Activated T-cell treated with anti-CD3 and anti-CD28 coated beads, Interleukin-2, amount 50 U/mL, for 4 hours (primary cell): ENCODE measurements at regions not wholly inside any gene's neighbourhood (a gene's known extent, or its start where the extent isn't known, plus 50 kb on each side); places are given as distances from the start of the nearest gene placed in this dataset.

Source experiments
- ATAC-seq, 2 donors: fragments of 200-7000 bp; cut with Tn5 transposase; one replicate each; pipeline ENCODE4 v1.10.0; 2021
- DNase-seq: peaks from one replicate; pipeline ENCODE4 v3.0.0-alpha.2; 2020
- H3K27me3 Mint-ChIP-seq: one replicate; pipeline ENCODE4 v1.8.0; 2021; ENCODE audit warnings: low read depth, mixed read lengths
- H3K36me3 Mint-ChIP-seq: one replicate; pipeline ENCODE4 v1.8.0; 2022; ENCODE audit warnings: mixed read lengths; ENCODE audit not compliant: insufficient read depth
- H3K4me1 Mint-ChIP-seq: one replicate; pipeline ENCODE4 v1.8.0; 2021; ENCODE audit warnings: low read depth, mixed read lengths
- H3K4me3 Mint-ChIP-seq: one replicate; pipeline ENCODE4 v1.8.0; 2021; ENCODE audit warnings: mild to moderate bottlenecking, moderate library complexity, mixed read lengths
- H3K9me3 Mint-ChIP-seq: one replicate; pipeline ENCODE4 v1.8.0; 2021; ENCODE audit warnings: mixed read lengths

DNA sequence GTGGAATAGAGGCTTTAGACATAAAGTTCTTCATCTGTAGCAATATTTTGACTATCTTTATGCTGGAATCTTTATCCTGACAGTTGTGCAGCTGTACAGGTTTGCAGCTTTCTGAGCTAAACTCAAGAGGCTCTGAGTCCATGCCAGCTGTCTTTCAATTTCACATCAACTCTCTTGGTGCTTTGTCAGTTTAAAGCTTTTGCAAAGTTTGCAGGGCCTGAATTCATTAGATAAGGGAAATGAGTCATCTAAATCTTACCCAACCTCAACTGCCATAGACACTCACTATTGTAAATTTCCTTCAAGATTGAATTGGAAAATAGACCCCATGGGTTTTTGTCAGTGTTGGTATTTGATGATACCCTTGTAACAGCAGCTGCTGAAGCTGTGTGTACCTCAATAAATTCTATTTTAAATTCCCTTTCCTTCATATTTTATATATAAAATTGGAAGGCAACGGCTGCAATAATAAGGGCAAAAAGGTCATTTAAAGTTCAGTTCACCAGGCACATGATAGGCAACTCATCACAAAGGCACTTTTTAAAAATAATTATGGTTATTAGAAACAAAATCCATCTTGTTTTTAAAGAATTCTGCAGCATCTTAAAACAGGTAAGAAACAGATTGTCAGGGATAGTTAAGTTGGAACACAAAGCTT lies 169.9 kb upstream of the SLC39A10 start:
- no peaks in the 10 kb centered on the region for H3K9me3 Mint-ChIP-seq
- ATAC-seq (peak; percentile 79 to 86), DNase-seq (no peak)
- no peaks in the 10 kb centered on the region for H3K36me3 Mint-ChIP-seq
- no peak overlapping the region for H3K4me3 Mint-ChIP-seq
- H3K27me3 Mint-ChIP-seq, result no peaks in the 10 kb centered on the region
- H3K4me1 Mint-ChIP-seq, result peaks cover 23% of the 10 kb centered on the region

DNA sequence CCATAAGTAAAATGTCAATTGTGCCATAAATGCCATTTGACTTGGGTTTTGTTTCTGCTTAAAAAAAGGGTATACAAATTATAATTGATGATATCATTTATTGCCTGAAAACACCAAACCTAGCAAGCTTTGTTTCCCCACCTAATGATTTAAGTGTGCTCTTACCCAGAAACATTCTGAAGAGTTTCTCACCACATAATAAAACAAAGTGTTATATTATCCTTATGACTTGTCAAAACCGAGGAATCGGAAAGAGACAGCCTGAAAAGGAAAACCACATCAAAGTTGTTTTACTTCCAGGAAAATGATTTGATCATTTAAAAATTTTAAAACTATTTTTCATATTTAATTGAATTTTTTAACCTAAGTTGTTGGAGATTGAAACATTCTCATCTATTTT lies 170.5 kb upstream of the SLC39A10 start:
- ATAC-seq, result peak; percentile 46 to 51
- H3K36me3 Mint-ChIP-seq, result no peaks in the 10 kb centered on the region
- no peak for DNase-seq
- H3K9me3 Mint-ChIP-seq, result no peaks in the 10 kb centered on the region
- H3K27me3 Mint-ChIP-seq, result no peaks in the 10 kb centered on the region
- H3K4me3 Mint-ChIP-seq, result no peak overlapping the region
- peaks cover 23% of the 10 kb centered on the region for H3K4me1 Mint-ChIP-seq

DNA sequence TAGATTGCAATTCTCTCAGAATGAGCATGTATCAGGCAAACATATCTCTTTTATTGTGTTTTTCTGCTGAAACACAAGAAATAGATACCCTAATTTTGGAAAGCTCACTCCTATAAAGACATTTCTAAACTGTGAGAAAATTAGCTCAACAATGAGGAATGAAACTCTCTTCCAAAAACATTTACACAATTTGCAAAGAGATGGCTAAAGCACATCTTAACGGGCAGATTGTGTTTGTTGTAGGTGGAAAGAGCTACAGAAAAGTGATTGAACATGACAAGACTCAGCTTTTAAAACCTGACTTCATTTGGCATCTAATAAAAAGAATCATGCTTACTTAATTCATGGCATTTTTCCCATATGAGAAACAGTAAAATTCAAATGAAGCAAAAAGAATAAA lies 175.0 kb upstream of the SLC39A10 start:
- DNase-seq (no peak), ATAC-seq (no peak)
- Mint-ChIP-seq H3K27me3 (no peaks in the 10 kb centered on the region), H3K4me3 (no peak overlapping the region), H3K4me1 (peaks cover 27% of the 10 kb centered on the region), H3K36me3 (no peaks in the 10 kb centered on the region), H3K9me3 (peaks cover 4% of the 10 kb centered on the region)

DNA sequence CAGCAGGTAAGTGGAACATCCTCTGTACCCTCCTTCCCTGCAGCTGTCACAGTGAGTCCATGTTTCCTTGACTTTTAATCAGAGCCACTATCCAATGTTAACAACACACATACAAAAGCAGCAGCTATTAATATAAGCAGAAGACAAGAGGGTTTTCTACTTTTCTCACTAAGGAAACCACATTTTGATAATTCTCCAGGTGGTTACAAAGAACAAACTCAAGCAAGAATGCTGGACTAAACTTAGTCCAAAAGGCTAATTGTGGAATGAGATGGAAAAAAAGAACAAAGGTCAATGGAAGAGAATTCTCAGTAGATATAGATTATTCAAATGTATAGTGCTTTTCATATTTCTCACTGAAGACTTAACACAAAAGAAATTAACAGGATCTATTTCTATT lies 176.9 kb upstream of the SLC39A10 start:
- Mint-ChIP-seq H3K4me3 (no peak overlapping the region), H3K27me3 (no peaks in the 10 kb centered on the region), H3K36me3 (no peaks in the 10 kb centered on the region), H3K4me1 (peaks cover 15% of the 10 kb centered on the region), H3K9me3 (peaks cover 4% of the 10 kb centered on the region)
- ATAC-seq (no peak), DNase-seq (no peak)

DNA sequence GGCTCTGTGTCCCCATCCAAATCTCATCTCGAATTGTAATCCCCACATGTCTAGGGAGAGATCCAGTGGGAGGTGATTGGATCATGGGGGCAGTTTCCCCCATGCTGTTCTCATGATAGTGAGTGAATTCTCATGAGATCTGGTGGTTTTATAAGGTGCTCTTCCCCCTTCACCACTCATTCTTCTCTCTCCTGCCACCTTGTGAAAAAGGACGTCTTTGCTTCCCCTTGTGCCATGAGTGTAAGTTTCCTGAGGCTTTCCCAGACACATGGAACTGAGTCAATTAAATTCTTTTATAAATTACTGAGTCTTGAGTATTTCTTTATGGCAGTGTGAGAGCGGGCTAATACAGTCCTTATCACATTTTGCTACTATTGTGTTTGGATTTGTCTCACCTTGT lies 177.6 kb upstream of the SLC39A10 start:
- H3K4me3 Mint-ChIP-seq, result no peak overlapping the region
- H3K4me1 Mint-ChIP-seq, result peaks cover 15% of the 10 kb centered on the region
- no peaks in the 10 kb centered on the region for H3K27me3 Mint-ChIP-seq
- no peak for DNase-seq
- no peak for ATAC-seq
- peaks cover 4% of the 10 kb centered on the region for H3K9me3 Mint-ChIP-seq
- no peaks in the 10 kb centered on the region for H3K36me3 Mint-ChIP-seq

DNA sequence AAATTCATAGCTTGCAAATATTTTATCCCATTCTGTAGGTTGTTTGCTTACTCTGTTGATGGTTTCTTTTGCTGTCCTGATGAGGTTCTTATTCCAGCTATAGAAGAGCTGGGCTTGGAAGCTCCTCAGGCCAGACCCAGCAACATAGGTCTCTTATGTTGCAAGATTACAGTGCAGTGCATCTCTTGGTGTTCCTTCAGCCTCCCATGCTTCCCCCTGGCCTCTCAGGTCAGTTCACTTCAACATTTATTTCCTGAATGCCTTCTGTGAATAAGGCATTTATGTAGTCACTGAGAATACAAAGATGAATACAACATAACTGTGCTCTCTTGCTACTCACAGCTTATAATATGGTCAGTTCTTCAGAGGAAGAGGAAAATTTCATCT lies 179.0 kb upstream of the SLC39A10 start:
- ATAC-seq (peak; percentile 19 to 27), DNase-seq (no peak)
- no peaks in the 10 kb centered on the region for H3K27me3 Mint-ChIP-seq
- H3K36me3 Mint-ChIP-seq, result no peaks in the 10 kb centered on the region
- peaks cover 18% of the 10 kb centered on the region for H3K4me1 Mint-ChIP-seq
- H3K9me3 Mint-ChIP-seq, result peaks cover 4% of the 10 kb centered on the region
- H3K4me3 Mint-ChIP-seq, result no peak overlapping the region

DNA sequence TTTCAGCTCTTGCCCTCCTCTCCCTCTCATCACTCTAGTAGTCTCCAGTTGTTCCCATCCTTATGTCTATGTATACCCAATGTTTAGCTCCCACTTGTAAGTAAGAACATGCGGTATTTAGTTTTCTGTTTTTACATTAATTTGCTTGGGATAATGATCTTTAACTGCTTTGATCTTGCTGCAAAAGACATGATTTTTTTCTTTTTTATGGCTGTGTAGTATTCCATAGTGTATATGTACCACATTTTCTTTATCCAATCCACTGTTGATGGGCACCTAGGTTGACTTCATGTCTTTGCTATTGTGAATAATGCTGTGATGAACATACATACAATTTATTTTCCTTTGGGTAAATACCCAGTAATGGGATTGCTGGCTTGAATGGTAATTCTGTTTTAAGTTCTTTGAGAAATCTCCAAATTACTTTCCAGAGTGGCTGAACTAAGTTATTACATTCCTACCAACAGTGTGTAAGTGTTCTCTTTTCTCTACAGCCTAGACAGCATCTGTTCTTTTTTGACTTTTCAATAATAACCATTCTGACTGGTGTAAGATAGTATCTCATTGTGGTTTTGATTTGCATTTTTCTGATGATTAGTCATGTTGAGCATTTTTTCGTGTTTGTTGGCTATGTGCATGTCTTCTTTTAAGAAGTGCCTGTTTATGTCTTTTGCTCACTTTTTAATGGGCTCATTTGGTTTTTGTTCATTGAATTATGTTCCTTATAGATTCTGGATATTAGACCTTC lies 179.6 kb upstream of the SLC39A10 start:
- H3K36me3 Mint-ChIP-seq, result no peaks in the 10 kb centered on the region
- H3K27me3 Mint-ChIP-seq, result no peaks in the 10 kb centered on the region
- peaks cover 4% of the 10 kb centered on the region for H3K9me3 Mint-ChIP-seq
- DNase-seq, result no peak
- peak; percentile 92 to 95 for ATAC-seq
- peaks cover 21% of the 10 kb centered on the region for H3K4me1 Mint-ChIP-seq
- no peak overlapping the region for H3K4me3 Mint-ChIP-seq

DNA sequence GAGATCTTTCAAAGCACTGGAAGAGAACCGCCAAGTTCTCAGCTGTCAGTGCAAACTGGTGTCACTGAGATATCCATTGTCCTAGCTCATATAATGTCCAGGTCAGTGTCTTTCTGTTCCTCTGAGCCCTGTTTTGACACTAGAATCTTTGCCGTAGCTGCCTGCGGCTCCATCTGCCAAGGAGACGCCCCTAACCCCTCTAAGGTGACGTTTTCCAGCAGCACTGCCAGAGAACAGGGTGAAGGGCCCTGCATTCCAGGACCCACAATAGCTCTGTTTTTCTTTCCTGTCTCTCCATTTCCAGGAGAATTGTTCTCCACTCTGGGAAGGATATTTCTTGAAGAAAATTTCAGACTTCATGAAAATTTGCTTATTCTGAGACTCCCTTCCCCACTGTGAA lies 181.7 kb upstream of the SLC39A10 start:
- H3K27me3 Mint-ChIP-seq, result no peaks in the 10 kb centered on the region
- DNase-seq (no peak), ATAC-seq (no peak)
- peaks cover 21% of the 10 kb centered on the region for H3K4me1 Mint-ChIP-seq
- no peaks in the 10 kb centered on the region for H3K36me3 Mint-ChIP-seq
- no peak overlapping the region for H3K4me3 Mint-ChIP-seq
- H3K9me3 Mint-ChIP-seq, result peaks cover 4% of the 10 kb centered on the region

DNA sequence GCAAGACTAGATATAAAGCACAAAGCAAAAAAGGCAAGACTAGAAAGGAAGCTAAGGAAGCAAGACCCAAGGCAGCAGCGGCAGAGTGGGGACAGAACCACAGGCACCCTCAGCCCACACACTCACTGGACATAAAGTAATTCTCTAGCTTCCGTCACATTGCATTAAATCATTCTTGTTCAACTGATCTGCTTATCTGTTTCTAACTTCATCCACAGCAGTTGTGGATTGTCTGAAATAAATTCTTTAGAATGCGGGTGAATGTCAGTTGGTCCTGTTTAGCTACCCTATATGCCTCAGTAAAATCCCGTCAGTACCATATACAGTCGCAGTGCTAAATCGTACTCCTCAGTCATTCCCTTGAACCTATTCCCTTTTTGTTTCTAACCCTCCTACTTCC lies 183.2 kb upstream of the SLC39A10 start:
- no peak for ATAC-seq
- peaks cover 4% of the 10 kb centered on the region for H3K9me3 Mint-ChIP-seq
- peaks cover 20% of the 10 kb centered on the region for H3K4me1 Mint-ChIP-seq
- no peak overlapping the region for H3K4me3 Mint-ChIP-seq
- no peaks in the 10 kb centered on the region for H3K27me3 Mint-ChIP-seq
- no peak for DNase-seq
- no peaks in the 10 kb centered on the region for H3K36me3 Mint-ChIP-seq

DNA sequence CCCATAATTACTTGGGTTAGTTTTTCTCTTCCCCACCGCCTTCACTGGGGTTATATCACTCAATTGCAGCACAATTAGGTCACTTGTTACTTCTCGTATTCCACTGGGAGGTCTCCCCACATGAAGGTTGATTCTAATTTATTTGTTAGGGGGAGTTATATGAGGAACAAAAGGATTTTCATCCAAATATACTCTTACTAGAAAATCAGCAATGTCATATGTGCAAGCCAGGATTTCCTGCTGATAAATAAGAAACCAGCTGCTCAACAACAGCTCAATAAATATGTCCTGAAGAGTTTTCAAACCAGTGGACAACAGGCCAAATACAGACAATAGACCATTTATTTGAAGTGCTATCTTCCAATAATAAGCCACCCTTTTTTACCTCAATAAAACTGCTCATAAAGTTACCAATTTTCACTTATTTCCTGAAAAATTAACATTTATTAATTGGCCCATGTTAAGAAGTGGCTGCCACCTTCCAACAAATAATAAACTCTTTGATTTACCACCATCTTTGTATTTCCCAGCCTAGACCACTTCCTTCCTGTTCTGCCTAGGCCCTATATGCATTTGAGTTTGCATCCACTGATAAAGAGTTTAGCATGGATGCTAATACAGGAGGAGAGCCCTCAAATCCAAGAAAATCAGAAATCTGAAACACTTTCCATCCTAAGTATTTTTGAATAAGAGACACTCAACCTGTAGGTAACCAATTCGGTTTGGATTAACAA lies 184.4 kb upstream of the SLC39A10 start:
- peaks cover 4% of the 10 kb centered on the region for H3K9me3 Mint-ChIP-seq
- ATAC-seq, result no peak

DNA sequence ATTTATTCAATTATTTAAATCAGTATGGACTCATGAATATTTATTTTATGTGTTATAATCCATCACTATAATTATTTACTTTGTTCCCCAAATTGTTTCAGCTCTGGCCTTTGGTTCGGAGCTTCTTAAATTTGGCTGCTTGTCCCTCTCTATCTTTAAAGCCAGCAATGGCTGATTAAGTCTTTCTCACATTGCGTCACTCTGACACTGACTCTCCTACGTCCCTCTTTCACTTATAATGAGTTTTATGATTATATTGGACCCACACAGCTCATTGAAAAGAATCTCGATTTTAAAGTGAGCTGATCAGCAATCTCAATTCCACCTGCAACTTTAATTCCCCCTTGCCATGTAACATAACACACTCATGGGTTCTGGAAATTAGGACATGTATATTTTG lies 185.2 kb upstream of the SLC39A10 start:
- DNase-seq, result no peak
- no peak for ATAC-seq
- H3K36me3 Mint-ChIP-seq, result no peaks in the 10 kb centered on the region
- no peaks in the 10 kb centered on the region for H3K27me3 Mint-ChIP-seq
- no peak overlapping the region for H3K4me3 Mint-ChIP-seq
- peaks cover 4% of the 10 kb centered on the region for H3K9me3 Mint-ChIP-seq
- H3K4me1 Mint-ChIP-seq, result peaks cover 16% of the 10 kb centered on the region

More for the DNA sequence above, 184.4 kb upstream of the SLC39A10 start:
- no peak for DNase-seq
- Mint-ChIP-seq H3K27me3 (no peaks in the 10 kb centered on the region), H3K4me3 (no peak overlapping the region), H3K36me3 (no peaks in the 10 kb centered on the region), H3K4me1 (peaks cover 20% of the 10 kb centered on the region)

DNA sequence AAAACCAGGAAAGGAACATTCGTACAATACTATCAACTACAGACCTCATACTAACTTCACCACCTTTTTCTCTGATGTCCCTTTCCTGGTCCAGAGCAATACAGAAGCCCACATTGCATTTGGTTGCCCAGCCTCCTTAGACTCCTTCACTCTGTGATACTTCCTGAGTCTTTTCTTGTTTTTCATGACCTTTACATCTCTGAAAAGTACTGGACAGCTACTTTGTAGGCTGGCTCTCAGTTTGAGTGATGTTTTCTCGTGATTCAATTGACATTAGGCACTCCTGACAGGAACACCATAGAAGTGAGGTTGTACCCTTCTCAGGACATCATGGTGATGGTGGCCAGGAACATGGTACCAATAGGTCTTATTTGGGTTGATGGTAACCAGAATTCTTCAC lies 185.9 kb upstream of the SLC39A10 start:
- H3K4me3 Mint-ChIP-seq, result no peak overlapping the region
- no peaks in the 10 kb centered on the region for H3K27me3 Mint-ChIP-seq
- DNase-seq, result no peak
- H3K4me1 Mint-ChIP-seq, result peaks cover 16% of the 10 kb centered on the region
- H3K9me3 Mint-ChIP-seq, result peaks cover 8% of the 10 kb centered on the region
- H3K36me3 Mint-ChIP-seq, result no peaks in the 10 kb centered on the region
- no peak for ATAC-seq

DNA sequence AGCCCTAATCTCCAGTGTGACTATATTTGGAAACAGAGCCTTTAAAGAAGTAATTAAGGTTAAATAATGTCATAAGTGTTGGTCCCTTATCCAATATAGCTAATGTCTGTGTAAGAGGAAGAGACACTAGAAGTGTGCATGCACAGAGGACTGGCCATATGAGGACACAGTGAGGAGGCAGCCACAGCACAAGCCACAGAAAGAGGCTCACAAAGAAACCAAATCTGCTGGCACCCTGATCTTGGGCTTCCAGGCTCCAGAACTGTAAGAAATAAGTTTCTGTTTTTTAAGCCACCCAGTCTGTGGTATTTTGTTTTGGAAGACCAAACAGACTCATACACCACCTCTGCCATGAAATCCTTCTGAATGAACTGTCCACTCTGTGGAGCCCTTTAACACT lies 186.4 kb upstream of the SLC39A10 start:
- Mint-ChIP-seq H3K9me3 (peaks cover 13% of the 10 kb centered on the region), H3K36me3 (no peaks in the 10 kb centered on the region), H3K4me1 (peaks cover 16% of the 10 kb centered on the region), H3K4me3 (no peak overlapping the region), H3K27me3 (no peaks in the 10 kb centered on the region)
- DNase-seq (no peak), ATAC-seq (no peak)

DNA sequence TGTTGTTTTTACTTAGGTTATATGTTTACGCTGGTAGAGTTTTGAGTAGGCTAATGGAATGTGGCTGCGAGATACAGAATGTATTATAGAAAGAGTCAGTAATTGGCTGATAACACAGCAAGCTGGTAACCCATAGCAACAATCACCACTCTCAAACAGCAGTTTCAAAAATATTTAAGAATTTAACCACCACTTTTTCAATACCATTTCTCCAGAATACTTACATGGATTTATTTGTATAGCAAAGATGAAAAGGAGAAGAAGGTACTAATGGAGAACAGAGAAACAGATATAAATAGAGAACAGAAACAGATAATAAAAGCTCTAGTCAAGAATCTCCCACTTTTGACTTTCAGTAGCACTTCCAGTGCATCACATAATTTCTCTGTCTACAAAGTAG lies 188.3 kb upstream of the SLC39A10 start:
- H3K4me1 Mint-ChIP-seq, result peaks cover 16% of the 10 kb centered on the region
- peaks cover 17% of the 10 kb centered on the region for H3K9me3 Mint-ChIP-seq
- ATAC-seq, result no peak
- no peak for DNase-seq
- no peaks in the 10 kb centered on the region for H3K36me3 Mint-ChIP-seq
- H3K27me3 Mint-ChIP-seq, result peaks cover under 1% of the 10 kb centered on the region
- no peak overlapping the region for H3K4me3 Mint-ChIP-seq

DNA sequence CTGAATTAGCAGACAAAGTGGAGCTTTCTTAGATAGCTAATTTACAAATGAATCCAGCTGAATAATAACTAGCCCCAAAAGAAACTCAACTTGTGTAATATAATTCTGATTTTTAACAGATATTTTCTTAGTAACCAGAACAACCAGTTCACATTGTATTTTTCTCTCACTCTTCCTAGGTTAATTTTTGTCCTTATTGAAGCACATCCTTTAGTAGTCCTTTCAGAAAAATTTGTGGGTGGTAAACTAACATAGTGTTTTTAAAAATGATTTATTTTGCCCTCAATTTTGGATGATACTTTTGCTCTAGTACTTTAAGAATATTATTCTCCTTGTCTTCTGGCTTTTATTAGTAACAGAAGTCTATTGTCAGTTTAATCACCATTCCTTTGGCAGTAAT lies 190.6 kb upstream of the SLC39A10 start:
- Mint-ChIP-seq H3K27me3 (peaks cover 2% of the 10 kb centered on the region), H3K4me1 (peaks cover 11% of the 10 kb centered on the region), H3K36me3 (no peaks in the 10 kb centered on the region), H3K4me3 (no peak overlapping the region), H3K9me3 (peaks cover 17% of the 10 kb centered on the region)
- no peak for ATAC-seq
- no peak for DNase-seq
